HEK293 (cell line): ENCODE measurements at regions not wholly inside any gene's neighbourhood (a gene's known extent, or its start where the extent isn't known, plus 50 kb on each side); places are given as distances from the start of the nearest gene placed in this dataset.
A peak's percentile ranks its signal among the peaks of the same experiment; 100 is the strongest.

Experiments used
- CTCF ChIA-PET: fragments of 350-600 bp; formaldehyde crosslinking; extraction: SDS; loops from one replicate; lab custom pipeline; 2021; ENCODE audit warnings: antibody characterized with exemption; lab: Yijun Ruan, JAX
- POLR2A ChIA-PET: fragments of 300-600 bp; formaldehyde crosslinking; extraction: SDS; loops from one replicate; lab custom pipeline; 2020; ENCODE audit warnings: antibody characterized with exemption, inconsistent platforms; lab: Yijun Ruan, JAX
- H3K27ac ChIP-seq: fragments of 200-500 bp; sonication (Bioruptor generic); 2 replicates; pipeline ENCODE4 v1.5.1; 2014; ENCODE audit warnings: low read depth, low read length, control low read depth, inconsistent platforms; ENCODE audit errors: extremely low read depth
- H3K36me3 ChIP-seq, 2 experiments: fragments of 200-500 bp in 1 of 2; sonication (Bioruptor generic) in 1 of 2; 1 replicate in 1 of 2; 2 replicates in 1 of 2; pipeline ENCODE4 v1.5.1; 2014 to 2017; ENCODE audit warnings: inconsistent platforms in 2 of 2, low read length in 2 of 2; ENCODE audit not compliant: control insufficient read depth in 2 of 2, insufficient read depth in 1 of 2
- H3K4me1 ChIP-seq: fragments of 200-500 bp; sonication (Bioruptor generic); 2 replicates; pipeline ENCODE4 v1.5.1; 2014; ENCODE audit warnings: mild to moderate bottlenecking, low read length, inconsistent platforms; ENCODE audit not compliant: control insufficient read depth, insufficient read depth
- H3K4me3 ChIP-seq: 2 replicates; pipeline ENCODE4 v1.5.1; 2011; ENCODE audit warnings: low read depth, mild to moderate bottlenecking, control low read depth, low read length, moderate library complexity
- H3K9me3 ChIP-seq: fragments of 200-500 bp; sonication (Bioruptor generic); 2 replicates; pipeline ENCODE4 v1.5.1; 2014; ENCODE audit warnings: low read depth, low read length, inconsistent platforms; ENCODE audit not compliant: control insufficient read depth, insufficient read depth
- GFI1B ChIP-seq: fragments of 450-650 bp; formaldehyde crosslinking; IDR thresholded peaks from 2 replicates; pipeline ENCODE4 v1.5.1; 2016; ENCODE audit warnings: missing biosample characterization, missing genetic modification characterization
- GLIS1 ChIP-seq: fragments of 450-650 bp; formaldehyde crosslinking; IDR thresholded peaks from 2 replicates; pipeline ENCODE4 v1.5.1; 2016; ENCODE audit warnings: missing biosample characterization, missing genetic modification characterization
- KLF16 ChIP-seq: fragments of 450-650 bp; formaldehyde crosslinking; IDR thresholded peaks from 2 replicates; pipeline ENCODE4 v1.5.1; 2017; ENCODE audit warnings: missing biosample characterization, missing genetic modification characterization
- KLF9 ChIP-seq: fragments of 450-650 bp; formaldehyde crosslinking; IDR thresholded peaks from 2 replicates; pipeline ENCODE4 v1.5.1; 2016; ENCODE audit warnings: missing biosample characterization, missing genetic modification characterization, low read depth
- SP2 ChIP-seq: fragments of 450-650 bp; formaldehyde crosslinking; IDR thresholded peaks from 2 replicates; pipeline ENCODE4 v1.5.1; 2016; ENCODE audit warnings: missing biosample characterization, missing genetic modification characterization
- ZNF23 ChIP-seq: fragments of 450-650 bp; formaldehyde crosslinking; IDR thresholded peaks from 2 replicates; pipeline ENCODE4 v1.5.1; 2016; ENCODE audit warnings: missing biosample characterization, missing genetic modification characterization, borderline replicate concordance
- ZNF292 ChIP-seq: fragments of 450-650 bp; formaldehyde crosslinking; IDR thresholded peaks from 2 replicates; pipeline ENCODE4 v1.5.1; 2016; ENCODE audit warnings: low read depth, missing biosample characterization, missing genetic modification characterization, borderline replicate concordance
- ZNF341 ChIP-seq: fragments of 450-650 bp; formaldehyde crosslinking; IDR thresholded peaks from 2 replicates; pipeline ENCODE4; 2016; ENCODE audit warnings: low read depth, missing biosample characterization, missing genetic modification characterization
- ZNF416 ChIP-seq: fragments of 450-650 bp; formaldehyde crosslinking; IDR thresholded peaks from 2 replicates; pipeline ENCODE4 v1.5.1; 2016; ENCODE audit warnings: missing biosample characterization, missing genetic modification characterization
- ZNF48 ChIP-seq: fragments of 450-650 bp; formaldehyde crosslinking; IDR thresholded peaks from 2 replicates; pipeline ENCODE4 v1.5.1; 2016; ENCODE audit warnings: missing biosample characterization, missing genetic modification characterization
- ZNF624 ChIP-seq: fragments of 450-650 bp; formaldehyde crosslinking; IDR thresholded peaks from 2 replicates; pipeline ENCODE4 v1.5.1; 2017; ENCODE audit warnings: missing biosample characterization, missing genetic modification characterization
- ZNF664 ChIP-seq: fragments of 450-650 bp; formaldehyde crosslinking; IDR thresholded peaks from 2 replicates; pipeline ENCODE4 v1.5.1; 2016; ENCODE audit warnings: missing biosample characterization, missing genetic modification characterization
- ZNF701 ChIP-seq: fragments of 450-650 bp; formaldehyde crosslinking; IDR thresholded peaks from 2 replicates; pipeline ENCODE4 v1.5.1; 2016; ENCODE audit warnings: missing biosample characterization, missing genetic modification characterization
- ZNF747 ChIP-seq: fragments of 450-650 bp; formaldehyde crosslinking; IDR thresholded peaks from 2 replicates; pipeline ENCODE4 v1.5.1; 2016; ENCODE audit warnings: missing biosample characterization, missing genetic modification characterization
- ZSCAN23 ChIP-seq: fragments of 450-650 bp; formaldehyde crosslinking; IDR thresholded peaks from 2 replicates; pipeline ENCODE4 v1.5.1; 2016; ENCODE audit warnings: missing biosample characterization, missing genetic modification characterization
- ZSCAN30 ChIP-seq: fragments of 450-650 bp; IDR thresholded peaks from 2 replicates; pipeline ENCODE4 v1.5.1; 2018; ENCODE audit warnings: missing biosample characterization, mild to moderate bottlenecking, missing genetic modification characterization, moderate library complexity
- TF ChIP-seq, protein P1 (sequence below): fragments of 450-650 bp; formaldehyde crosslinking; IDR thresholded peaks from 2 replicates; pipeline ENCODE4 v1.5.1; 2017; ENCODE audit warnings: missing biosample characterization, missing genetic modification characterization
- TF ChIP-seq, protein P2 (sequence below): fragments of 450-650 bp; formaldehyde crosslinking; IDR thresholded peaks from 2 replicates; pipeline ENCODE4 v1.5.1; 2017; ENCODE audit warnings: missing biosample characterization, missing genetic modification characterization
- TF ChIP-seq, protein P3 (sequence below): fragments of 450-650 bp; formaldehyde crosslinking; IDR thresholded peaks from 2 replicates; pipeline ENCODE4 v1.5.1; 2016; ENCODE audit warnings: missing biosample characterization, missing genetic modification characterization
- TF ChIP-seq, protein P4 (sequence below): fragments of 450-650 bp; formaldehyde crosslinking; IDR thresholded peaks from 2 replicates; pipeline ENCODE4 v1.5.1; 2016; ENCODE audit warnings: missing biosample characterization, missing genetic modification characterization
- TF ChIP-seq, protein P5 (sequence below): fragments of 450-650 bp; formaldehyde crosslinking; optimal IDR thresholded peaks from 2 replicates; pipeline ENCODE3; 2016; ENCODE audit warnings: missing biosample characterization, mild to moderate bottlenecking, missing genetic modification characterization
- TF ChIP-seq, protein P6 (sequence below): fragments of 450-650 bp; formaldehyde crosslinking; IDR thresholded peaks from 2 replicates; pipeline ENCODE4 v1.5.1; 2017; ENCODE audit warnings: missing biosample characterization, mild to moderate bottlenecking, missing genetic modification characterization, moderate library complexity
- TF ChIP-seq, protein P7 (sequence below): fragments of 450-650 bp; formaldehyde crosslinking; IDR thresholded peaks from 2 replicates; pipeline ENCODE4 v1.5.1; 2017; ENCODE audit warnings: missing biosample characterization, missing genetic modification characterization

DNA sequence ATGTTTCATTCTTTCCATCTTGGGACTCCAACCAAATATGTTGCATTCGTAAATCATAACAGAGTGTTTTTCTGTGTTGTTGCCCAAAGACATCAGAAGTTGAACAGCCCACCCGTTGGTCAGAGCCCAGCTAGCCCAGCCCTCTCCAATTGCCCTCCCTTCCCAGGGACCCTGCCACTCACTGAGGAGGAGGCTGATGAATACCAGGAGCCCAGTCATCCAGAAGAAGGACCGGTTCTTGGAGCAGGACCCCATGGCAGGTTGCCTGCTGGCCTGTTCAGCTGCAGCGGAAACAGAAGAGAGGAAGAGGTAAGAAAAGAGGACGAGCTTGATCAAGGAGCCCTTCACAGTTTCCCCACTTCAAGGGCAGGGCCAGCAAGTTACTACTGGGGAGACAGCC lies 172.2 kb upstream of the ETV3 start:
- no peaks in the 10 kb centered on the region for H3K4me1 ChIP-seq
- TF ChIP-seq, protein P1, sequence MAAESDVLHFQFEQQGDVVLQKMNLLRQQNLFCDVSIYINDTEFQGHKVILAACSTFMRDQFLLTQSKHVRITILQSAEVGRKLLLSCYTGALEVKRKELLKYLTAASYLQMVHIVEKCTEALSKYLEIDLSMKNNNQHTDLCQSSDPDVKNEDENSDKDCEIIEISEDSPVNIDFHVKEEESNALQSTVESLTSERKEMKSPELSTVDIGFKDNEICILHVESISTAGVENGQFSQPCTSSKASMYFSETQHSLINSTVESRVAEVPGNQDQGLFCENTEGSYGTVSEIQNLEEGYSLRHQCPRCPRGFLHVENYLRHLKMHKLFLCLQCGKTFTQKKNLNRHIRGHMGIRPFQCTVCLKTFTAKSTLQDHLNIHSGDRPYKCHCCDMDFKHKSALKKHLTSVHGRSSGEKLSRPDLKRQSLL (tag by site-specific recombination), result no peak
- no peak for TF ChIP-seq ZNF23 (tag by site-specific recombination)
- TF ChIP-seq, protein P2, sequence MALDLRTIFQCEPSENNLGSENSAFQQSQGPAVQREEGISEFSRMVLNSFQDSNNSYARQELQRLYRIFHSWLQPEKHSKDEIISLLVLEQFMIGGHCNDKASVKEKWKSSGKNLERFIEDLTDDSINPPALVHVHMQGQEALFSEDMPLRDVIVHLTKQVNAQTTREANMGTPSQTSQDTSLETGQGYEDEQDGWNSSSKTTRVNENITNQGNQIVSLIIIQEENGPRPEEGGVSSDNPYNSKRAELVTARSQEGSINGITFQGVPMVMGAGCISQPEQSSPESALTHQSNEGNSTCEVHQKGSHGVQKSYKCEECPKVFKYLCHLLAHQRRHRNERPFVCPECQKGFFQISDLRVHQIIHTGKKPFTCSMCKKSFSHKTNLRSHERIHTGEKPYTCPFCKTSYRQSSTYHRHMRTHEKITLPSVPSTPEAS (tag by site-specific recombination), result no peak
- no peak for TF ChIP-seq ZNF341
- TF ChIP-seq ZSCAN23, result no peak
- TF ChIP-seq, protein P3, sequence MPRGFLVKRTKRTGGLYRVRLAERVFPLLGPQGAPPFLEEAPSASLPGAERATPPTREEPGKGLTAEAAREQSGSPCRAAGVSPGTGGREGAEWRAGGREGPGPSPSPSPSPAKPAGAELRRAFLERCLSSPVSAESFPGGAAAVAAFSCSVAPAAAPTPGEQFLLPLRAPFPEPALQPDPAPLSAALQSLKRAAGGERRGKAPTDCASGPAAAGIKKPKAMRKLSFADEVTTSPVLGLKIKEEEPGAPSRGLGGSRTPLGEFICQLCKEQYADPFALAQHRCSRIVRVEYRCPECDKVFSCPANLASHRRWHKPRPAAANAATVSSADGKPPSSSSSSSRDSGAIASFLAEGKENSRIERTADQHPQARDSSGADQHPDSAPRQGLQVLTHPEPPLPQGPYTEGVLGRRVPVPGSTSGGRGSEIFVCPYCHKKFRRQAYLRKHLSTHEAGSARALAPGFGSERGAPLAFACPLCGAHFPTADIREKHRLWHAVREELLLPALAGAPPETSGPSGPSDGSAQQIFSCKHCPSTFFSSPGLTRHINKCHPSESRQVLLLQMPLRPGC (tag by site-specific recombination), result no peak
- ChIA-PET POLR2A (no interaction called here), CTCF (interaction anchor here (0.9 to 2.0 kb wide), 7 partner anchors 16 to 134 kb away, joined by 3 to 9 read pairs (median 4); no protein-coding TSS in a partner anchor)
- H3K27ac ChIP-seq, result no peak overlapping the region
- H3K9me3 ChIP-seq, result no peaks in the 10 kb centered on the region
- no peaks in the 10 kb centered on the region for H3K36me3 ChIP-seq
- no peak overlapping the region for H3K4me3 ChIP-seq

DNA sequence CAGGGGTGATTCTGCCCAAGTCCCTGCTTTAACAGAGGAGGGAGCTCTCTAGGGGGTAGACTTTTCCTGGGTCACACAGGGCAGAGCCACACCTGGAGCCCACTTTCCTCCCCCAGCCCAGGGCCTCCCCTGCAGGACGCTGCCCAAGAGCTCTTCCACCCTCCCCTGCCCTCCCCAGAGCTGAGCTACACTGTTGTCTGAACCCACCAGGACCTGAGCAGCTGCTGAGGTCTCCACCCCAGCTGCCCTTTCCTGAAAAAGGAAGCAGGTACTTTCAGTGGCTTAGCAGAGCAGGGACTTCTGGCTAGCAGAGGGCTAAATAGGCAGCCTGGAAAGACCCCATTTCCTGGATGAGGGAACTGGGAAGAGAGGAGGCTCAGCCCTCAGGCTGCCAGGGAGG lies 169.3 kb upstream of the ETV3 start:
- H3K36me3 ChIP-seq, result no peaks in the 10 kb centered on the region
- CTCF ChIA-PET, result interaction anchor here (1.1 to 1.4 kb wide), 2 partner anchors 9 to 136 kb away, joined by 4 to 5 read pairs; no protein-coding TSS in a partner anchor
- no peak overlapping the region for H3K4me3 ChIP-seq
- no peak overlapping the region for H3K27ac ChIP-seq
- POLR2A ChIA-PET, result no interaction called here
- TF ChIP-seq, protein P4, sequence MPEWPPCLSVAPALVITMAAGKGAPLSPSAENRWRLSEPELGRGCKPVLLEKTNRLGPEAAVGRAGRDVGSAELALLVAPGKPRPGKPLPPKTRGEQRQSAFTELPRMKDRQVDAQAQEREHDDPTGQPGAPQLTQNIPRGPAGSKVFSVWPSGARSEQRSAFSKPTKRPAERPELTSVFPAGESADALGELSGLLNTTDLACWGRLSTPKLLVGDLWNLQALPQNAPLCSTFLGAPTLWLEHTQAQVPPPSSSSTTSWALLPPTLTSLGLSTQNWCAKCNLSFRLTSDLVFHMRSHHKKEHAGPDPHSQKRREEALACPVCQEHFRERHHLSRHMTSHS, result no peak
- TF ChIP-seq SP2 (tag by site-specific recombination) (no peak), GFI1B (no peak), ZNF701 (tag by site-specific recombination) (no peak), KLF9 (tag by site-specific recombination) (no peak), GLIS1 (tag by site-specific recombination) (peak; percentile 51), ZNF416 (tag by site-specific recombination) (no peak)
- no peaks in the 10 kb centered on the region for H3K9me3 ChIP-seq
- no peaks in the 10 kb centered on the region for H3K4me1 ChIP-seq

DNA sequence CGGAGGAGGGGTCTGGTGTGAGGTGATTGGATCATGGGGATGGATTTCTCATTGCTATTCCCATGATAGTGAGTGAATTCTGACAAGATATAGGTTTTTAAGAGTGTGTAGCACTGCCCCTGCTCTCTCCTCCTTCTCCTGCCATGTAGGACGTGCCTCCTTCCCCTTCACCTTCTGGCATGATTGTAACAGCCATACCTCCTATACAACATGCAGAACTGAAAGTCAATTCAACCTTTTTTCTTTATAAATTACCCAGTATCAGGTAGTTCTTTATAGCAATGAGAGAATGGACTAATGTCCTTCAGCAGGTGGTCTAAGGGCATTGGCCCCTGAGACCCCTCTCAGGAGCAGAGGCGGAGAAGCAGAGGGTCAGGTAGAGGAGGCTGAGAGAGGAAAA lies 168.7 kb upstream of the ETV3 start:
- Histone ChIP-seq H3K4me3 (no peak overlapping the region), H3K4me1 (no peaks in the 10 kb centered on the region), H3K27ac (no peak overlapping the region), H3K36me3 (no peaks in the 10 kb centered on the region), H3K9me3 (no peaks in the 10 kb centered on the region)
- ChIA-PET CTCF (interaction anchor here (0.6 to 1.4 kb wide), 2 partner anchors 8 to 128 kb away, joined by 4 read pairs; no protein-coding TSS in a partner anchor), POLR2A (no interaction called here)
- TF ChIP-seq, protein P5, sequence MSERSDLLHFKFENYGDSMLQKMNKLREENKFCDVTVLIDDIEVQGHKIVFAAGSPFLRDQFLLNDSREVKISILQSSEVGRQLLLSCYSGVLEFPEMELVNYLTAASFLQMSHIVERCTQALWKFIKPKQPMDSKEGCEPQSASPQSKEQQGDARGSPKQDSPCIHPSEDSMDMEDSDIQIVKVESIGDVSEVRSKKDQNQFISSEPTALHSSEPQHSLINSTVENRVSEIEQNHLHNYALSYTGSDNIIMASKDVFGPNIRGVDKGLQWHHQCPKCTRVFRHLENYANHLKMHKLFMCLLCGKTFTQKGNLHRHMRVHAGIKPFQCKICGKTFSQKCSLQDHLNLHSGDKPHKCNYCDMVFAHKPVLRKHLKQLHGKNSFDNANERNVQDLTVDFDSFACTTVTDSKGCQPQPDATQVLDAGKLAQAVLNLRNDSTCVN (tag by site-specific recombination), result no peak
- TF ChIP-seq ZNF48 (tag by site-specific recombination) (no peak), ZNF292 (no peak), KLF16 (tag by site-specific recombination) (no peak), ZSCAN30 (tag by site-specific recombination) (no peak), ZNF416 (tag by site-specific recombination) (no peak), ZNF664 (tag by site-specific recombination) (no peak), ZNF747 (tag by site-specific recombination) (no peak), ZNF624 (no peak)
- TF ChIP-seq, protein P6, sequence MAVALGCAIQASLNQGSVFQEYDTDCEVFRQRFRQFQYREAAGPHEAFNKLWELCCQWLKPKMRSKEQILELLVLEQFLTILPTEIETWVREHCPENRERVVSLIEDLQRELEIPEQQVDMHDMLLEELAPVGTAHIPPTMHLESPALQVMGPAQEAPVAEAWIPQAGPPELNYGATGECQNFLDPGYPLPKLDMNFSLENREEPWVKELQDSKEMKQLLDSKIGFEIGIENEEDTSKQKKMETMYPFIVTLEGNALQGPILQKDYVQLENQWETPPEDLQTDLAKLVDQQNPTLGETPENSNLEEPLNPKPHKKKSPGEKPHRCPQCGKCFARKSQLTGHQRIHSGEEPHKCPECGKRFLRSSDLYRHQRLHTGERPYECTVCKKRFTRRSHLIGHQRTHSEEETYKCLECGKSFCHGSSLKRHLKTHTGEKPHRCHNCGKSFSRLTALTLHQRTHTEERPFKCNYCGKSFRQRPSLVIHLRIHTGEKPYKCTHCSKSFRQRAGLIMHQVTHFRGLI (tag by site-specific recombination), result no peak
- TF ChIP-seq, protein P7, sequence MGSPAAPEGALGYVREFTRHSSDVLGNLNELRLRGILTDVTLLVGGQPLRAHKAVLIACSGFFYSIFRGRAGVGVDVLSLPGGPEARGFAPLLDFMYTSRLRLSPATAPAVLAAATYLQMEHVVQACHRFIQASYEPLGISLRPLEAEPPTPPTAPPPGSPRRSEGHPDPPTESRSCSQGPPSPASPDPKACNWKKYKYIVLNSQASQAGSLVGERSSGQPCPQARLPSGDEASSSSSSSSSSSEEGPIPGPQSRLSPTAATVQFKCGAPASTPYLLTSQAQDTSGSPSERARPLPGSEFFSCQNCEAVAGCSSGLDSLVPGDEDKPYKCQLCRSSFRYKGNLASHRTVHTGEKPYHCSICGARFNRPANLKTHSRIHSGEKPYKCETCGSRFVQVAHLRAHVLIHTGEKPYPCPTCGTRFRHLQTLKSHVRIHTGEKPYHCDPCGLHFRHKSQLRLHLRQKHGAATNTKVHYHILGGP (tag by site-specific recombination), result no peak
